ENCODE measurements at regions not wholly inside any gene's neighbourhood (a gene's known extent, or its start where the extent isn't known, plus 50 kb on each side); places are given as distances from the start of the nearest gene placed in this dataset.

- Histone ChIP-seq H3K23ac (ENCODE audit: insufficient read length, low read depth, low read length) (no peak overlapping the region), H2BK15ac (ENCODE audit: low read depth, low read length) (no peak overlapping the region), H3K4me1 (ENCODE audit: insufficient read depth, low read length) (no peaks in the 10 kb centered on the region), H3K18ac (ENCODE audit: insufficient read length, low read depth, low read length) (no peak overlapping the region), H4K20me1 (ENCODE audit: control insufficient read depth, insufficient read depth, insufficient read length) (no peaks in the 10 kb centered on the region), H2AFZ (ENCODE audit: low read length) (no peak overlapping the region), H3K56ac (ENCODE audit: insufficient read length, low read depth, low read length) (no peak overlapping the region), H2AK5ac (ENCODE audit: insufficient read length, low read length) (no peak overlapping the region), H2BK20ac (ENCODE audit: low read depth, low read length, poor library complexity, severe bottlenecking) (no peak overlapping the region), H2BK5ac (ENCODE audit: insufficient read length, low read length) (no peak overlapping the region), H3K27ac (ENCODE audit: insufficient read length, low read depth, low read length) (no peak overlapping the region), H3K79me2 (ENCODE audit: insufficient read depth, low read length) (no peaks in the 10 kb centered on the region), H3K23me2 (ENCODE audit: insufficient read length, low read depth, low read length, poor library complexity, severe bottlenecking) (no peaks in the 10 kb centered on the region), H3K9me3 (ENCODE audit: control insufficient read depth, low read depth, low read length) (no peaks in the 10 kb centered on the region), H4K91ac (ENCODE audit: insufficient read length, low read depth, low read length) (no peak overlapping the region), H4K8ac (replicated peaks; ENCODE audit: insufficient read length, low read depth, low read length) (no peak overlapping the region), H3T11ph (ENCODE audit: low read length) (no peak overlapping the region), H2BK12ac (ENCODE audit: insufficient read length, low read depth, low read length) (no peak overlapping the region), H3K27me3 (ENCODE audit: insufficient read depth, low read length) (no peaks in the 10 kb centered on the region), H3K9ac (ENCODE audit: extremely low read depth, insufficient read length, low read length) (no peak overlapping the region), H3K14ac (ENCODE audit: insufficient read depth, low read length) (no peak overlapping the region), H3K4ac (ENCODE audit: low read depth, low read length) (no peak overlapping the region), H3K4me2 (ENCODE audit: insufficient read depth, insufficient read length, low read length) (no peak overlapping the region), H2BK120ac (ENCODE audit: low read depth, low read length, poor library complexity, severe bottlenecking) (no peak overlapping the region), H4K5ac (ENCODE audit: insufficient read length, low read depth, low read length) (no peak overlapping the region), H3K79me1 (ENCODE audit: insufficient read depth, low read depth, low read length, poor library complexity, severe bottlenecking) (no peaks in the 10 kb centered on the region)
- peaks cover 4% of the 10 kb centered on the region for H3K27me3 Mint-ChIP-seq (ENCODE audit: low read depth)
- no peaks in the 10 kb centered on the region for H3K9me3 Mint-ChIP-seq
- TF ChIP-seq, protein P1, sequence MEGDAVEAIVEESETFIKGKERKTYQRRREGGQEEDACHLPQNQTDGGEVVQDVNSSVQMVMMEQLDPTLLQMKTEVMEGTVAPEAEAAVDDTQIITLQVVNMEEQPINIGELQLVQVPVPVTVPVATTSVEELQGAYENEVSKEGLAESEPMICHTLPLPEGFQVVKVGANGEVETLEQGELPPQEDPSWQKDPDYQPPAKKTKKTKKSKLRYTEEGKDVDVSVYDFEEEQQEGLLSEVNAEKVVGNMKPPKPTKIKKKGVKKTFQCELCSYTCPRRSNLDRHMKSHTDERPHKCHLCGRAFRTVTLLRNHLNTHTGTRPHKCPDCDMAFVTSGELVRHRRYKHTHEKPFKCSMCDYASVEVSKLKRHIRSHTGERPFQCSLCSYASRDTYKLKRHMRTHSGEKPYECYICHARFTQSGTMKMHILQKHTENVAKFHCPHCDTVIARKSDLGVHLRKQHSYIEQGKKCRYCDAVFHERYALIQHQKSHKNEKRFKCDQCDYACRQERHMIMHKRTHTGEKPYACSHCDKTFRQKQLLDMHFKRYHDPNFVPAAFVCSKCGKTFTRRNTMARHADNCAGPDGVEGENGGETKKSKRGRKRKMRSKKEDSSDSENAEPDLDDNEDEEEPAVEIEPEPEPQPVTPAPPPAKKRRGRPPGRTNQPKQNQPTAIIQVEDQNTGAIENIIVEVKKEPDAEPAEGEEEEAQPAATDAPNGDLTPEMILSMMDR (conservative IDR thresholded peaks at IDR 0.05), result no peak
- no CpG with 5 or more reads among the region's 1 CpG for WGBS (ENCODE audit: extremely low coverage, insufficient read length, low lambda C conversion rate)
- no peak overlapping the region for H3K4me3 Mint-ChIP-seq
- H3K36me3 Mint-ChIP-seq (ENCODE audit: insufficient read depth in 1 of 3, low read depth in 3 of 3), result no peaks in the 10 kb centered on the region
- no peak for DNase-seq
- peaks cover 0 to 6% of the 10 kb centered on the region in 2 experiments; a peak in 2 of 4 replicates for H3K4me1 Mint-ChIP-seq
- H3K27ac Mint-ChIP-seq, result no peak overlapping the region
Observed at GRCh38 chr9:78123808-78124207, 92.2 kb upstream of the GNAQ start.

Data from H9 (cell line).